ENCODE measurements at regions not wholly inside any gene's neighbourhood (a gene's known extent, or its start where the extent isn't known, plus 50 kb on each side); places are given as distances from the start of the nearest gene placed in this dataset.
"Not testable (repeated sequence)": the region's sequence is repeated elsewhere in the genome, so short reads cannot be mapped to it uniquely, and the experiment has no call there.

DNA sequence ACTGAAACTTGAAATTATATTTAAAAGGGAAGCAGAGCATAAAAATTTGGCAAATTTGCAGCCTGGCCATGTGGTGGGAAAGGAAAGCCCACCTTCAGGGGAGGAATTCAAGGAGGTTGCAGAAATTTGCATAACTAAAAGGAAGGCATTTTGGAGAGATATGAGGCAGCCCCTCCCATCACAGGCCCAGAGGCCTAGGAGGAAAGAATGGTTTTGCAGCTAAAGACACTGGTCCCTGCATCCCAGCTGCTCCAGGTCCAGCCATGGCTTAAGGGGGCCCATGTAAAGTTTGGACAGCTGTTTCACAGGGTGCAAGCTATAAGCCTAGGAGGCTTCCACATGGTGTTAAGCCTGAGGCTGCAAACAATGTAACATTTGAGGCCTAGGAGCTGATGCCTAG lies 212.5 kb downstream of the NNT start:
- H3K4me3 ChIP-seq (ENCODE audit: low read depth, low read length) = no peak overlapping the region
- DNase-seq (ENCODE audit: low read depth) = no peak
- TF ChIP-seq, protein P1, sequence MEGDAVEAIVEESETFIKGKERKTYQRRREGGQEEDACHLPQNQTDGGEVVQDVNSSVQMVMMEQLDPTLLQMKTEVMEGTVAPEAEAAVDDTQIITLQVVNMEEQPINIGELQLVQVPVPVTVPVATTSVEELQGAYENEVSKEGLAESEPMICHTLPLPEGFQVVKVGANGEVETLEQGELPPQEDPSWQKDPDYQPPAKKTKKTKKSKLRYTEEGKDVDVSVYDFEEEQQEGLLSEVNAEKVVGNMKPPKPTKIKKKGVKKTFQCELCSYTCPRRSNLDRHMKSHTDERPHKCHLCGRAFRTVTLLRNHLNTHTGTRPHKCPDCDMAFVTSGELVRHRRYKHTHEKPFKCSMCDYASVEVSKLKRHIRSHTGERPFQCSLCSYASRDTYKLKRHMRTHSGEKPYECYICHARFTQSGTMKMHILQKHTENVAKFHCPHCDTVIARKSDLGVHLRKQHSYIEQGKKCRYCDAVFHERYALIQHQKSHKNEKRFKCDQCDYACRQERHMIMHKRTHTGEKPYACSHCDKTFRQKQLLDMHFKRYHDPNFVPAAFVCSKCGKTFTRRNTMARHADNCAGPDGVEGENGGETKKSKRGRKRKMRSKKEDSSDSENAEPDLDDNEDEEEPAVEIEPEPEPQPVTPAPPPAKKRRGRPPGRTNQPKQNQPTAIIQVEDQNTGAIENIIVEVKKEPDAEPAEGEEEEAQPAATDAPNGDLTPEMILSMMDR (IDR thresholded peaks at IDR 0.05; ENCODE audit: insufficient read depth, low read depth, low read length, missing control alignments) = no peak

DNA sequence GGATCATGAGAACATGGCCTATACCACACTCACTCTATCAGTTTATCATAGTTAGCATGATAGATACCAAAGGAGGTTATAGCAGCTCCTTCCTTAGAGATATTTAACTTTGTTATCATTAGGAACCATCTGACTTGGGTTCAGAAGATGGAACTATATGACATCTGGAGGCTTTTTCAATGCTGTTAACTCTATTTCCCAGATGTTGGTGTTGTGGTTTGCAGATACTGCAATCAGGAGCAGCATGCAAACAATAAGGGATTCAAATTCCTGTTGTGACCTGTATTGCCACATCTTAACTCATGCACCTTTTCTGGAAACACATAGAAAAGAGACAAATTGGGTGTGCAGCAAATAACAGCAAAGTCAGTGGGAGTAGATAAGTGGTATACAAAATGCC lies 201.7 kb downstream of the NNT start:
- DNase-seq (ENCODE audit: low read depth) = no peak
- TF ChIP-seq, protein P1 (IDR thresholded peaks at IDR 0.05; ENCODE audit: insufficient read depth, low read depth, low read length, missing control alignments) = no peak
- no peak overlapping the region for H3K4me3 ChIP-seq (ENCODE audit: low read depth, low read length)

DNA sequence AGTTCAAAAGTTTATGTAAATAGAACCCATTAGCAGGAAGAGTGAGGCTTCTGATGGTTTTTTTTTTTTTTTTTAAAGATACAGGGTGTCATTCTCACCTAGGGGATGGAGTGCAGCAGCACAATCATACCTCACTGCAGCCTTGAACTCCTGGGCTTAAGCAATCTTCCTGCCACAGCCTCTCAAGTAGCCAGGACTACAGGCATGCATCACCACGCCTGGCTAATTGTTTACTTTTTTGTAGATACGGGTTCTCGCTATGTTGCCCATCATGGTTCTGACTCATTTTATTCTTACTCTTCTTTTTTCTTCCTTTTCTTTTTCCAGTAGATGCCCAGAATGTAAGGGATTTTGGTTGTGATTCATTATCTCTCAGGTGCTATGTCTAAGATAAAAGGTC lies 201.1 kb downstream of the NNT start:
- no peak for DNase-seq (ENCODE audit: low read depth)
- TF ChIP-seq, protein P1 (IDR thresholded peaks at IDR 0.05; ENCODE audit: insufficient read depth, low read depth, low read length, missing control alignments) = no peak
- no peak overlapping the region for H3K4me3 ChIP-seq (ENCODE audit: low read depth, low read length)

DNA sequence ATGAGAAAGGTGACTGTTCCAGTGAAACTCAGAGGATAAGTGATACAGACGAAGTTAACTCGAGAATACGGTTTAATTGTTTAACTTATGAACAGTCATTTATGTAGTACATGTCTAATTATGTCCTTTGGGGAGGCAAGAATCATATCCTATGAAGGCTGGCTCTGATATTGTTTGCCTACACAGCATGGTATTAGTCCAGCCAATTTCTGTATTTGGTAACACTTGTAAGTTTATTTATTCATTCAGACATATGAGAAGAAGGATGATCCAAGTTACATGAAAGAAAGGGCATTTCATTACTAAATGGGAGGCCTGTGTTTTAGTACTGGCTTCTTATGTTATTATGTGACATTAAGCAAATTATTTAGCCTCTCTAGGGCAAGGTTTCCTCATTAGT lies 199.7 kb downstream of the NNT start:
- H3K4me3 ChIP-seq (ENCODE audit: low read depth, low read length) = no peak overlapping the region
- TF ChIP-seq, protein P1 (IDR thresholded peaks at IDR 0.05; ENCODE audit: insufficient read depth, low read depth, low read length, missing control alignments) = no peak
- no peak for DNase-seq (ENCODE audit: low read depth)

DNA sequence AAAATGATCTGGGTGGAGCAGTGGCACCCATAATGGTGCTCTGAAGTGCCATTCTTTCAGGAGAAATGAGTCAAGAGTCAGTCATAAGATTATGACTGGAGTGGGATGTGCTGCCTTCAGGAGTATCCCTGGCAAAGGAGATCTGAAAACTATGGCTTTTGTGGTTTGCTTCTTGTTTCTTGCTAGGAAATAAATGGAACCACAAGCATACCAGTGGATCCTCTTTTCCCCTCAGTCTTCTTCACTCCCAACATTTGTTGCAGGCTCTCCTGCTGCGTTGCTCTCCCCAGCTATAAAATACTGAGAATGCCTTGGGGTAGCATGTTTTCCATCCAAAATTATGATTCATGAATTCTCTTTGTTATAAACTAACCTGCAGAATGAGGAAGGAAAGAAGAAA lies 199.1 kb downstream of the NNT start:
- H3K4me3 ChIP-seq (ENCODE audit: low read depth, low read length) = no peak overlapping the region
- no peak for DNase-seq (ENCODE audit: low read depth)
- TF ChIP-seq, protein P1 (IDR thresholded peaks at IDR 0.05; ENCODE audit: insufficient read depth, low read depth, low read length, missing control alignments) = no peak

DNA sequence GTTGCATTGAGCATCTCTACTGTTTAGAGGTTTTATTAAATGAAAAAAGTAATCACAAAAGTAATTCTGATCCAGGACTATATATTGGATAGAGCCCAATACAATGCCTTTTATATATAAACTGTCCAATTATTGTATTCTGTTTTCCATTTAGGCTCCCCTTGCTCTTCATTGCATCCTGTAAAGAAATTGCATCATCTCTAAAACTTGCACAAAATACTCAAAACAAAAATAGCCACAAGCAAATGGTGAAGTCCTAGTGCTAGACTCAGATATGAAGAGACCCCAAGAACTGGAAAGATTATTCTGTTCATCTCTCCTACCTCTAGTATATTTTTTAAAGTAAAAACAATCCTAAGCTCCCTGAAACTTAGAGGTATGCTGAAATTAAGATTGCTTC lies 195.8 kb downstream of the NNT start:
- TF ChIP-seq, protein P1 (IDR thresholded peaks at IDR 0.05; ENCODE audit: insufficient read depth, low read depth, low read length, missing control alignments) = no peak
- DNase-seq (ENCODE audit: low read depth) = no peak
- H3K4me3 ChIP-seq (ENCODE audit: low read depth, low read length) = no peak overlapping the region

DNA sequence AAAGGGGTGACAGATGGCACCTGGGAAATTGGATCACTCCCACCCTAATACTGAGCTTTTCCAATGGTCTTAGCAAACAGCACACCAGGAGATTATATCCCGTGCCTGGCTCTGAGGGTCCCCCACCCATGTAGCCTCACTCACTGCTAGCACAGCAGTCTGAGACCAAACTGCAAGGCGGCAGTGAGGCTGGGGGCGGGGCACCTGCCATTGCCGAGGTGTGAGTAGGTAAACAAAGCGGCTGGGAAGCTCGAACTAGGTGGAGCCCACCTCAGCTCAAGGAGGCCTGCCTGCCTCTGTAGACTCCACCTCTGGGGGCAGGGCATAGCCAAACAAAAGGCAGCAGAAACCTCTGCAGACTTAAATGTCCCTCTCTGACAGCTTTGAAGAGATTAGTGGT lies 188.9 kb downstream of the NNT start:
- DNase-seq (ENCODE audit: low read depth); H3K4me3 ChIP-seq (ENCODE audit: low read depth, low read length): not testable (repeated sequence)

DNA sequence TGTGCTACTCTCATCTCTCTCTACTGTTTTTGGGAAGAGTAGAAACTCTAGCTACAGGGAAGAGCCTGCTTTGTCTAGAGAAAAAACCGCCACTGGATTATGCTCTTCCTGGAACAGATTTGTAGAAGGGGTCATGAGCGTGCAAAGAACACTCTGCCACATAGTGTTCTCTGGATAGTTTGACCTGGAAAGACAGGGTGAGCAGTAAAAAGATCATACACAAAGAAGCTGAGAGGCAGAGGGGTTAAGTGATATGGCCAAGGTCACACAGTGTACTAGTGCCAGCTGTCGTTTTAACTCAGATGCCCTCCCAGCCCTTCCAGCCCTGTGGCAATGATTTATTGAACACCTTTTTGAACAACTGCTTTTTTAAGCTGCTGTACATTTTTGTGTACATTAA lies 182.2 kb downstream of the NNT start:
- TF ChIP-seq, protein P1 (IDR thresholded peaks at IDR 0.05; ENCODE audit: insufficient read depth, low read depth, low read length, missing control alignments) = no peak
- DNase-seq (ENCODE audit: low read depth) = no peak
- no peak overlapping the region for H3K4me3 ChIP-seq (ENCODE audit: low read depth, low read length)

All from GM12865 (cell line).